ENCODE measurements at regions not wholly inside any gene's neighbourhood (a gene's known extent, or its start where the extent isn't known, plus 50 kb on each side); places are given as distances from the start of the nearest gene placed in this dataset.

DNA sequence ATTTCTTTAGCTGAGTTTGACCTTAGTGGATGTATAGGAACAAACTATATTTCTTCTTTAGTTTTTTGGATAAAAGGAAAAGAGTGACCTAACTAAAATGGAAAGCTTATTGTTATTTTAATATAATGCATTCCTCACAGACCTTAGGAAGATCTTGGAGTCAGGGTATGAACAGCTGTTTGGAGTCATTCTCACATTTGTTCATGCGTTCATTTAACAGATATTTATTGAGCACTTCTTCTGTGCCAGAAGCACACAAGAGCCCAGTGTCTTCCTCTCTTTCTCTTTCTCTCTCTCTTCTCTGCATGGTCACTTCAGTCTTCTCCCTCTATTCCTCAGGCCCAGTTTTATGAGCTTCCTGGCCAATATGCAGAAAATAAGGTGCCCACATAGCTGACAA, 744.0 kb upstream of the MAP3K7 start:
- no peak overlapping the region for H2BK5ac ChIP-seq (ENCODE audit: low read depth, low read length)
- no peak overlapping the region for H3K4me2 ChIP-seq (ENCODE audit: insufficient read depth in 1 of 2, low read depth in 2 of 2, low read length in 2 of 2)
- WGBS, 2 experiments (ENCODE audit: extremely low coverage in 1 of 2, insufficient coverage in 1 of 2, insufficient read length in 1 of 2, insufficient replicate concordance in 2 of 2, low coverage in 1 of 2, low lambda C conversion rate in 2 of 2, missing lambda C conversion rate in 1 of 2) = 53% methylated on average over 1 of the region's 1 CpG; no CpG with 5 or more reads in 1 of the 2 experiments
- no peak overlapping the region for H2BK120ac ChIP-seq (replicated peaks; ENCODE audit: low read depth, low read length)
- no peak overlapping the region for H3K4me3 ChIP-seq (ENCODE audit: extremely low read depth in 1 of 4, insufficient read depth in 2 of 4, low read depth in 3 of 4, low read length in 4 of 4)
- 0 out of 2 replicates have a peak, but pooled peaks cover 1% of the 10 kb centered on the region for H3K23me2 ChIP-seq (ENCODE audit: low read depth, low read length)
- H4K8ac ChIP-seq (ENCODE audit: extremely low read depth, insufficient read depth, low read length) = no peak overlapping the region
- H4K20me1 ChIP-seq (replicated peaks in 1 of 2; ENCODE audit: control insufficient read depth in 1 of 2, insufficient read depth in 2 of 2, low read length in 2 of 2) = no peaks in the 10 kb centered on the region
- no peak for FAIRE-seq
- no peak overlapping the region for H2BK12ac ChIP-seq (ENCODE audit: low read depth, low read length)
- no peak overlapping the region for H3K27ac ChIP-seq (ENCODE audit: low read depth, low read length)
- H4K91ac ChIP-seq (replicated peaks; ENCODE audit: insufficient read length, low read length) = no peak overlapping the region
- H4K5ac ChIP-seq (ENCODE audit: insufficient read length, low read depth, low read length) = no peak overlapping the region
- H3K9ac ChIP-seq (replicated peaks in 1 of 4; ENCODE audit: extremely low read depth in 1 of 4, low read depth in 3 of 4, low read length in 3 of 4) = no peak overlapping the region
- no peak for DNase-seq (ENCODE audit: low read depth in 1 of 2, low spot score in 2 of 2)
- H3K56ac ChIP-seq (replicated peaks; ENCODE audit: insufficient read length, low read depth, low read length) = no peak overlapping the region
- H2BK20ac ChIP-seq (ENCODE audit: low read length) = no peak overlapping the region
- H3K4ac ChIP-seq (replicated peaks; ENCODE audit: insufficient read length, low read depth, low read length) = no peak overlapping the region
- CTCF ChIA-PET (ENCODE audit: partially characterized antibody) = interaction anchor here (0.7 to 2.3 kb wide), 16 partner anchors 11 to 948 kb away, joined by 3 to 11 read pairs (median 4); no protein-coding TSS in a partner anchor
- no peaks in the 10 kb centered on the region for H3K9me3 ChIP-seq (ENCODE audit: insufficient read depth in 2 of 2, low read depth in 1 of 2, low read length in 1 of 2)
- H3K14ac ChIP-seq (ENCODE audit: insufficient read length) = no peak overlapping the region
- H3K79me2 ChIP-seq (ENCODE audit: control insufficient read depth in 1 of 2, insufficient read depth in 2 of 2, low read length in 2 of 2) = no peaks in the 10 kb centered on the region
- no peaks in the 10 kb centered on the region for H3K36me3 ChIP-seq (ENCODE audit: control insufficient read depth in 2 of 4, insufficient read depth in 4 of 4, low read length in 3 of 4)
- H3K18ac ChIP-seq (ENCODE audit: extremely low read depth, low read length) = no peak overlapping the region
- no peak overlapping the region for H2AFZ ChIP-seq (ENCODE audit: low read length)
- no peak overlapping the region for H3K23ac ChIP-seq (ENCODE audit: insufficient read length)
- H3K27me3 ChIP-seq (replicated peaks in 1 of 4; ENCODE audit: control insufficient read depth in 3 of 4, extremely low read depth in 1 of 4, insufficient read depth in 3 of 4, low read length in 3 of 4) = no peaks in the 10 kb centered on the region
- H3K4me1 ChIP-seq (replicated peaks in 1 of 4; ENCODE audit: control insufficient read depth in 3 of 4, insufficient read depth in 4 of 4, low read length in 3 of 4) = no peaks in the 10 kb centered on the region; a peak in 1 of 7 replicates
- no peak overlapping the region for H2BK15ac ChIP-seq (ENCODE audit: low read length)
- H2AK5ac ChIP-seq (ENCODE audit: low read depth, low read length) = no peak overlapping the region
- H3K79me1 ChIP-seq (ENCODE audit: low read depth, low read length) = no peaks in the 10 kb centered on the region
- TF ChIP-seq BCL11A (IDR thresholded peaks at IDR 0.05; ENCODE audit: low read depth in 2 of 2, low read length in 2 of 2) = no peak
- TF ChIP-seq, protein P1, sequence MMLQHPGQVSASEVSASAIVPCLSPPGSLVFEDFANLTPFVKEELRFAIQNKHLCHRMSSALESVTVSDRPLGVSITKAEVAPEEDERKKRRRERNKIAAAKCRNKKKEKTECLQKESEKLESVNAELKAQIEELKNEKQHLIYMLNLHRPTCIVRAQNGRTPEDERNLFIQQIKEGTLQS (IDR thresholded peaks at IDR 0.05; ENCODE audit: insufficient read depth, low read depth, low read length) = no peak
- TF ChIP-seq KDM4A (IDR thresholded peaks at IDR 0.05; ENCODE audit: low read depth, low read length, severe bottlenecking) = no peak
- TF ChIP-seq POLR2AphosphoS5 (IDR thresholded peaks at IDR 0.05; ENCODE audit: low read depth, low read length) = no peak
- TF ChIP-seq POLR2A (IDR thresholded peaks at IDR 0.05; ENCODE audit: control extremely low read depth in 1 of 2, low read depth in 2 of 2, low read length in 2 of 2) = no peak
- TF ChIP-seq ASH2L (IDR thresholded peaks at IDR 0.05; ENCODE audit: low read length) = no peak
- TF ChIP-seq CHD2 (IDR thresholded peaks at IDR 0.05; ENCODE audit: low read length) = no peak
- no peak for TF ChIP-seq PHF8 (conservative IDR thresholded peaks at IDR 0.05; ENCODE audit: low read depth, low read length)
- no peak for TF ChIP-seq TAF1 (IDR thresholded peaks at IDR 0.05; ENCODE audit: low read depth, low read length)
- no peak for TF ChIP-seq CBX5 (IDR thresholded peaks at IDR 0.05; ENCODE audit: low read depth, low read length)
- no peak for TF ChIP-seq RBBP5 (IDR thresholded peaks at IDR 0.05; ENCODE audit: borderline replicate concordance, low read depth, low read length)
- POLR2A ChIA-PET (ENCODE audit: partially characterized antibody) = interaction anchor here (0.7 kb wide), 1 partner anchor 1055 kb away, joined by 3 read pairs; no protein-coding TSS in a partner anchor

All from H1 (cell line).